H9 (cell line): ENCODE measurements at regions not wholly inside any gene's neighbourhood (a gene's known extent, or its start where the extent isn't known, plus 50 kb on each side); places are given as distances from the start of the nearest gene placed in this dataset.

ENCODE experiments used
- DNase-seq: peaks from one replicate; pipeline ENCODE4 v3.0.0-alpha.2; 2017
- H2AFZ ChIP-seq: one replicate; pipeline ENCODE4 v1.6.1; 2013; ENCODE audit warnings: mild to moderate bottlenecking, low read length, control low read depth, moderate library complexity
- H2AK5ac ChIP-seq: 2 replicates; pipeline ENCODE4 v1.6.1; 2013; ENCODE audit warnings: low read length, control low read depth, mixed read lengths; ENCODE audit not compliant: insufficient read length
- H2BK120ac ChIP-seq: one replicate; pipeline ENCODE4 v1.6.1; 2013; ENCODE audit warnings: low read depth, mild to moderate bottlenecking, low read length, control low read depth, inconsistent platforms; ENCODE audit not compliant: poor library complexity, severe bottlenecking
- H2BK12ac ChIP-seq: 2 replicates; pipeline ENCODE4 v1.6.1; 2013; ENCODE audit warnings: low read length, control low read depth, mixed read lengths, low read depth; ENCODE audit not compliant: insufficient read length
- H2BK15ac ChIP-seq: 2 replicates; pipeline ENCODE4 v1.6.1; 2013; ENCODE audit warnings: low read depth, low read length, control low read depth
- H2BK20ac ChIP-seq: one replicate; pipeline ENCODE4 v1.6.1; 2013; ENCODE audit warnings: low read depth, mild to moderate bottlenecking, low read length, control low read depth, inconsistent platforms; ENCODE audit not compliant: poor library complexity, severe bottlenecking
- H2BK5ac ChIP-seq: 2 replicates; pipeline ENCODE4 v1.6.1; 2013; ENCODE audit warnings: low read length, control low read depth, mixed read lengths; ENCODE audit not compliant: insufficient read length
- H3K14ac ChIP-seq: 2 replicates; pipeline ENCODE4 v1.6.1; 2013; ENCODE audit warnings: low read length, control low read depth; ENCODE audit not compliant: insufficient read depth
- H3K18ac ChIP-seq: 2 replicates; pipeline ENCODE4 v1.6.1; 2013; ENCODE audit warnings: low read depth, mild to moderate bottlenecking, mixed read lengths, low read length, control low read depth; ENCODE audit not compliant: insufficient read length
- H3K23ac ChIP-seq: 2 replicates; pipeline ENCODE4 v1.6.1; 2013; ENCODE audit warnings: low read length, control low read depth, mixed read lengths, low read depth; ENCODE audit not compliant: insufficient read length
- H3K23me2 ChIP-seq: 2 replicates; pipeline ENCODE4 v1.6.1; 2013; ENCODE audit warnings: low read depth, mild to moderate bottlenecking, mixed read lengths, low read length, control low read depth; ENCODE audit not compliant: insufficient read length, poor library complexity, severe bottlenecking
- H3K27ac ChIP-seq: 2 replicates; pipeline ENCODE4 v1.5.1; 2013; ENCODE audit warnings: low read length, control low read depth, mixed read lengths, low read depth; ENCODE audit not compliant: insufficient read length
- H3K27me3 ChIP-seq: 2 replicates; pipeline ENCODE4 v1.6.1; 2013; ENCODE audit warnings: low read length, control low read depth, inconsistent platforms; ENCODE audit not compliant: insufficient read depth
- H3K4ac ChIP-seq: 2 replicates; pipeline ENCODE4 v1.6.1; 2013; ENCODE audit warnings: low read depth, mild to moderate bottlenecking, control low read depth, inconsistent platforms, low read length, moderate library complexity
- H3K4me1 ChIP-seq: 2 replicates; pipeline ENCODE4 v1.6.1; 2013; ENCODE audit warnings: low read length, control low read depth, inconsistent platforms; ENCODE audit not compliant: insufficient read depth
- H3K4me2 ChIP-seq: 2 replicates; pipeline ENCODE4 v1.6.1; 2013; ENCODE audit warnings: low read length, control low read depth, mixed read lengths; ENCODE audit not compliant: insufficient read length, insufficient read depth
- H3K56ac ChIP-seq: 2 replicates; pipeline ENCODE4 v1.6.1; 2013; ENCODE audit warnings: low read depth, mild to moderate bottlenecking, mixed read lengths, low read length, control low read depth; ENCODE audit not compliant: insufficient read length
- H3K79me1 ChIP-seq: 2 replicates; pipeline ENCODE4 v1.6.1; 2013; ENCODE audit warnings: low read depth, mild to moderate bottlenecking, moderate library complexity, low read length, control low read depth, inconsistent platforms; ENCODE audit not compliant: insufficient read depth, poor library complexity, severe bottlenecking
- H3K79me2 ChIP-seq: 2 replicates; pipeline ENCODE4 v1.6.1; 2013; ENCODE audit warnings: low read length, control low read depth, inconsistent platforms; ENCODE audit not compliant: insufficient read depth
- H3K9ac ChIP-seq: 2 replicates; pipeline ENCODE4 v1.6.1; 2013; ENCODE audit warnings: low read length, control low read depth, mixed read lengths; ENCODE audit not compliant: insufficient read length; ENCODE audit errors: extremely low read depth
- H3K9me3 ChIP-seq: one replicate; pipeline ENCODE4 v1.6.1; 2013; ENCODE audit warnings: low read depth, low read length, inconsistent platforms; ENCODE audit not compliant: control insufficient read depth
- H3T11ph ChIP-seq: one replicate; pipeline ENCODE4 v1.6.1; 2013; ENCODE audit warnings: mild to moderate bottlenecking, low read length, control low read depth, inconsistent platforms
- H4K20me1 ChIP-seq: one replicate; pipeline ENCODE4 v1.6.1; 2013; ENCODE audit not compliant: control insufficient read depth, insufficient read length, insufficient read depth
- H4K5ac ChIP-seq: 2 replicates; pipeline ENCODE4 v1.6.1; 2013; ENCODE audit warnings: low read depth, mild to moderate bottlenecking, mixed read lengths, low read length, control low read depth; ENCODE audit not compliant: insufficient read length
- H4K8ac ChIP-seq: replicated peaks from 2 replicates; pipeline ENCODE4 v1.6.1; 2013; ENCODE audit warnings: low read length, control low read depth, mixed read lengths, low read depth; ENCODE audit not compliant: insufficient read length
- H4K91ac ChIP-seq: 2 replicates; pipeline ENCODE4 v1.6.1; 2013; ENCODE audit warnings: low read depth, mild to moderate bottlenecking, moderate library complexity, mixed read lengths, low read length, control low read depth; ENCODE audit not compliant: insufficient read length
- H3K27ac Mint-ChIP-seq, 3 experiments: 2 replicates in 2 of 3; 3 replicates in 1 of 3; pipeline ENCODE4 v1.8.0; 2020 to 2021; ENCODE audit warnings: mixed read lengths in 3 of 3, mild to moderate bottlenecking in 1 of 3, moderate library complexity in 1 of 3
- H3K27me3 Mint-ChIP-seq: 2 replicates; pipeline ENCODE4 v1.8.0; 2021; ENCODE audit warnings: low read depth, mild to moderate bottlenecking, moderate library complexity, mixed read lengths
- H3K36me3 Mint-ChIP-seq, 3 experiments: 2 replicates in 2 of 3; 3 replicates in 1 of 3; pipeline ENCODE4 v1.8.0; 2020 to 2021; ENCODE audit warnings: low read depth in 3 of 3, mixed read lengths in 3 of 3; ENCODE audit not compliant: insufficient read depth in 1 of 3
- H3K4me1 Mint-ChIP-seq, 2 experiments: 2 replicates each; pipeline ENCODE4 v1.8.0; 2020; ENCODE audit warnings: mixed read lengths in 2 of 2
- H3K4me3 Mint-ChIP-seq, 2 experiments: 2 replicates in 1 of 2; 3 replicates in 1 of 2; pipeline ENCODE4 v1.8.0; 2020 to 2021; ENCODE audit warnings: mild to moderate bottlenecking in 2 of 2, mixed read lengths in 2 of 2, moderate library complexity in 1 of 2
- H3K9me3 Mint-ChIP-seq, 2 experiments: 2 replicates in 1 of 2; 3 replicates in 1 of 2; pipeline ENCODE4 v1.8.0; 2020; ENCODE audit warnings: mild to moderate bottlenecking in 2 of 2, mixed read lengths in 2 of 2, moderate library complexity in 1 of 2
- WGBS: extraction: QIAGEN DNeasy Blood & Tissue Kit; methylation state at CpG from one replicate; pipeline ENCODE4 v1.1.7; 2013; ENCODE audit warnings: missing lambda C conversion rate, low lambda C conversion rate, mixed read lengths; ENCODE audit not compliant: insufficient read length; ENCODE audit errors: extremely low coverage; 5-methylcytosine and 5-hydroxymethylcytosine counted together
- TF ChIP-seq, protein P1 (sequence below): fragments of 200-600 bp; sonication (generic); conservative IDR thresholded peaks from 3 replicates; pipeline ENCODE4 v1.8.0; 2021; ENCODE audit warnings: antibody characterized with exemption, mild to moderate bottlenecking

GRCh38 chr11:127340438-127340837 is 339.9 kb upstream of the KIRREL3 start:
- Histone ChIP-seq H2BK5ac (no peak overlapping the region), H2AFZ (no peak overlapping the region)

More at GRCh38 chr11:127340438-127340837, 339.9 kb upstream of the KIRREL3 start:
- Histone ChIP-seq H4K20me1 (no peaks in the 10 kb centered on the region), H3K23me2 (no peaks in the 10 kb centered on the region), H3K56ac (no peak overlapping the region), H3K4me2 (no peak overlapping the region), H4K8ac (no peak overlapping the region), H3K9me3 (no peaks in the 10 kb centered on the region), H3K4me1 (no peaks in the 10 kb centered on the region; the same call in 1 of the 2 replicates), H3K23ac (no peak overlapping the region), H3T11ph (no peak overlapping the region), H3K27me3 (no peaks in the 10 kb centered on the region), H4K91ac (no peak overlapping the region), H3K27ac (no peak overlapping the region), H2BK20ac (no peak overlapping the region), H3K18ac (no peak overlapping the region), H2BK15ac (no peak overlapping the region), H2BK120ac (no peak overlapping the region), H2BK12ac (no peak overlapping the region), H3K9ac (no peak overlapping the region), H3K14ac (no peak overlapping the region), H3K4ac (no peak overlapping the region), H3K79me2 (no peaks in the 10 kb centered on the region), H4K5ac (no peak overlapping the region), H2AK5ac (no peak overlapping the region), H3K79me1 (no peaks in the 10 kb centered on the region)
- Mint-ChIP-seq H3K27me3 (no peaks in the 10 kb centered on the region; the same call in 1 of the 2 replicates), H3K4me1 (peaks cover 15 to 23% of the 10 kb centered on the region in 2 experiments), H3K27ac (no peak overlapping the region), H3K36me3 (peaks cover 0 to 4% (median 0%) of the 10 kb centered on the region in 3 experiments; a peak in 4 of 7 replicates), H3K9me3 (0 out of 5 replicates have a peak, but pooled peaks cover 0 to 3% of the 10 kb centered on the region in 2 experiments), H3K4me3 (no peak overlapping the region)
- no peak for DNase-seq
- TF ChIP-seq, protein P1, sequence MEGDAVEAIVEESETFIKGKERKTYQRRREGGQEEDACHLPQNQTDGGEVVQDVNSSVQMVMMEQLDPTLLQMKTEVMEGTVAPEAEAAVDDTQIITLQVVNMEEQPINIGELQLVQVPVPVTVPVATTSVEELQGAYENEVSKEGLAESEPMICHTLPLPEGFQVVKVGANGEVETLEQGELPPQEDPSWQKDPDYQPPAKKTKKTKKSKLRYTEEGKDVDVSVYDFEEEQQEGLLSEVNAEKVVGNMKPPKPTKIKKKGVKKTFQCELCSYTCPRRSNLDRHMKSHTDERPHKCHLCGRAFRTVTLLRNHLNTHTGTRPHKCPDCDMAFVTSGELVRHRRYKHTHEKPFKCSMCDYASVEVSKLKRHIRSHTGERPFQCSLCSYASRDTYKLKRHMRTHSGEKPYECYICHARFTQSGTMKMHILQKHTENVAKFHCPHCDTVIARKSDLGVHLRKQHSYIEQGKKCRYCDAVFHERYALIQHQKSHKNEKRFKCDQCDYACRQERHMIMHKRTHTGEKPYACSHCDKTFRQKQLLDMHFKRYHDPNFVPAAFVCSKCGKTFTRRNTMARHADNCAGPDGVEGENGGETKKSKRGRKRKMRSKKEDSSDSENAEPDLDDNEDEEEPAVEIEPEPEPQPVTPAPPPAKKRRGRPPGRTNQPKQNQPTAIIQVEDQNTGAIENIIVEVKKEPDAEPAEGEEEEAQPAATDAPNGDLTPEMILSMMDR = no peak
- no CpG with 5 or more reads among the region's 1 CpG for WGBS
